AG08395 (cell line): ENCODE measurements at regions not wholly inside any gene's neighbourhood (a gene's known extent, or its start where the extent isn't known, plus 50 kb on each side); places are given as distances from the start of the nearest gene placed in this dataset.

Experiments
- DNase-seq: peaks from one replicate; pipeline ENCODE4 v3.0.0; 2012; ENCODE audit warnings: mixed read lengths, low spot score

DNA sequence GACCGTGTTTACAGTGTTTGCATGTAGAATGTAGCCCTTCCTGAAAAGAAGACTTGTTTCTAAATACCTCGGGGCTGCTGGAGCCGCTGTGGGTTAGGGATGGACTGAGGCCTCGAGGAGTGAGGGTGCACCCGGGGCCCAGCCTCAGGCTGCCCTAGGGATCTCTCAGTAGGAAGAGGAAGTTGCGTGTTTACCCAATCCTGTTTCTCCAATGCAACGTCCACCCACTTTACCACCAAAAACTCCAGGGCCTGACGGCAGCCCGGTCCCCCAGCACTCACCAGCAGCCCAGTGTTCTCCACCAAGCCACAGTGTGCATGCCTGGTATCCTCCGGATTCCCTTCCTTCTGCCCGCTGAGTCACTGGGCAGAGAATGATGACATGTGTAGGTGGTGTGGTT, 255.8 kb downstream of the GLI2 start:
- no peak for DNase-seq

DNA sequence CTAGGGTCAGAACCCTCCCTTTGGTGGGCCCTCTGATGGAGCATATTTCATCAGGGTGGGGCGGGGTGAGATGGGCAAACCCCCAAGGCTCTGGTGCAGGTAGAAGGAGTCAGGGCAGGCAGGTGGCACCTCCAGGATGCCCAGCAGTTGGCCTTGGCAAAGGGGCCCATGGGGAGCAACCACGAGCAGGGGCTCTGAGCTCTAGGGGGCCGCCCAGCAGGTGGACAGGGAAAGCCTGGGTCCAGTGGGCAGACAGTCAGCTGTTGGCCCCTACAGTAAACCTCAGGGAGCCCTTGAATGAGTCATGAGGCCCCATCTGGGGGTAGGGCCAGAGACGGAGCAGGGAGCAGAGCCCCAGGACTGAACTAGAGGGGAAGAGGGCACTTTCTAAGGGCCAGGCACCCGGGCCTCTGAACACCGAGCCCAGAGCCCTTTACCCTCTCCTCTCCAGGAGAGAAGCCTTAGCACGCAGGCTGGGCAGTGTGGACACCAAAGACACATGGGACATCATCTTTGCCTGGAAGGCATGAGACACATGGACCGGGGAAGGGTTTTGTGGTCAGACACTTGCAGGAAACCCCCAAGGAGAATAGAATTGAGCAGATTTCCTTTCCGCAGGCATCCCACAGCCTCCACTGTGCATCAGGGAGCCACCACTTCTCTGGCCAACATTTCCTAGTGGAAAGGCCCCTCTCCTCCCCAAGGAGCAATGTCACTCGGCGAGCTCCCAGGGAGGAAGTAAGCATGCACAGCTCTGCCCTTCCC, 257.3 kb downstream of the GLI2 start:
- no peak for DNase-seq

DNA sequence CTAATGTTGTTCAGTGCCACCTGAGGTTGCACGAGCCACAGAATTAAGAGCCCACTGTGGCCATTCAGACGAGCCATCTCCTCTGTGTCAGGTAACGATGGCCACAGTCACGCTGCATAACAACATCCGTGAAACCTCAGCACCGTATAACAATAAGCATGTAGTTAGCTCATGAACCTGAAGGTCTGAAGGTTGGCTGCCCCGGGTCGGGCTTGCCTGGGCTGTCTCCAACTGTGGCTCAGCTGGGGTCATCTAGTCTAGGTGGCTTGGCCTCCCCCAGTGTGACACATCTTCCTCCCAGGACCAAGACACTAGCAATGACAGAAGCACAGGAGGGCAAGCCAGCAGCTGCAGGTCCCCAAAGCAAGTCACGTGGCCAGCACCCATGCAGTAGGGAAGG, 258.0 kb downstream of the GLI2 start:
- DNase-seq: no peak

DNA sequence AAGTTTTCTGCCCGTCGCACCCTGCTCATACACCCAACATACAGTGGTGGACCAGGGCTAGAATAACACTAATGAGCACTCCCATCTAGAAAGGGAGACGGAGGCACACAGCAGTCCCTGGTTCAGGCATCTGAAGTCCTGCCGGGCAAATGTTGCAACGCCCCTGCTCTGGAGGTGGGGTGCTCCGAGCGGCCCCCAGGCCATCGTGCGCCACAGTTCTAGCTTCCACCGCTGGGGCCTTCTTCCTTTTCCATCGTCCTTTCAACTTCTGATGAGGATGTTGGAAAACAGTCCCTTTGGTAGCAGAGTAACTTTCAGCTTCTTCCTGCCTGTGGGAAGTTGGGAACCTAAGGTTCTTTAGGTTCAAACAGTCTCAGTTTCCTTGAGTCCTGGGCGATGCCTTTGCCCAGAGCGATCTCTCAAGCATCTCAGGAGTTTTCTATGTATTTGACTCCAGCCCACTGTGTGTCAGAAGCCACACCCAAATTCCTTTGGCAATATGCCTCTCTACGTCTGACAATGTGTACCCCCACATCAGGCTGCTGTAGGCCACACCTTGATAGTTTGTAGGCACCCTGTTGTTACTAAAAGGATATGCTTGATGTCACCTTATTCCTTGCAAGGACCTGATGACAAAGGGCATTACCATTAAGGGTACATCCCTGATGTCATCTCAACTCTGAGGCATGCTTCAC, 258.8 kb downstream of the GLI2 start:
- DNase-seq: no peak

DNA sequence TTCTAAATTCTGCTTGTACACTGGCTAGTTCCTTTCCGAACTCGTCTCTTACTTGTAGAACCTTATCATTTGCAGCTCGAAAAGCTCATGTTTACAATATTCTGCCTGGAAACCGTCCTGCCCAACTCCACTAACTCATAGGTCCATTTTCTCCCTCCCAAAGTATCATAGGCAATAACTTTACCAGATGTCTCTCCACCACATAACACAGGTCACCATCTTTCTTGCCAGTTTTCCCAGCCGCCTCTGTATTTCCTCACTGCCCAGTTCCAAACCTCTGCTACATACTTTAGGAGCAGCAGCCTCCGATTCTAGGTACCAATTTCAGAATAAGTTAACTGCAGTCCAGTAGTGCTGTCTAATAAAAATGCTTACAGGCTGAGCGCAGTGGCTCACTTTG, 259.5 kb downstream of the GLI2 start:
- DNase-seq: no peak

DNA sequence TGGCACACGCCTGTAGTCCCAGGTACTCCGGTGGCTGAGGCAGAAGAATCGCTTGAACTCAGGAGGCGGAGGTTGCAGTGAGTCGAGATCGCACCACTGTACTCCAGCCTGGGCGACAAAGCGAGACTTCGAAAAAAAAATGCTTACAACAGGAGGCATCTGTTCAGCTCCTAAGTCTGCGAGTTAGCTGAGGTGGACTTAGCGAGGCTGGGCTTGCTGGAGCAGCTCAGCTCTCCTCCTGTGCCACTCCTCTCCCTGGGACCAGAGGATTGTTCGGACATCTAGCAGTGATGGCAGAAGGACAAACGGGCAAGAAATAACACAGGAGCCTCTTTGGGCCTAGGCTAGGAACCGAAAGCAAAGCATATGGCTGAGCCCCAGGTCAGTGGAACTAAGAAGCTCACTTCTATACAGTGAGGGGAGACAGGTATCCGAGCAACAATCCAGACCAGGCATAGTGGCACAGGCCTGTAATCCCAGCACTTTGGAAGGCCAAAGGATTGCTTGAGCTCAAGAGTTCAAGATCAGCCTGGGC, 260.1 kb downstream of the GLI2 start:
- no peak for DNase-seq

DNA sequence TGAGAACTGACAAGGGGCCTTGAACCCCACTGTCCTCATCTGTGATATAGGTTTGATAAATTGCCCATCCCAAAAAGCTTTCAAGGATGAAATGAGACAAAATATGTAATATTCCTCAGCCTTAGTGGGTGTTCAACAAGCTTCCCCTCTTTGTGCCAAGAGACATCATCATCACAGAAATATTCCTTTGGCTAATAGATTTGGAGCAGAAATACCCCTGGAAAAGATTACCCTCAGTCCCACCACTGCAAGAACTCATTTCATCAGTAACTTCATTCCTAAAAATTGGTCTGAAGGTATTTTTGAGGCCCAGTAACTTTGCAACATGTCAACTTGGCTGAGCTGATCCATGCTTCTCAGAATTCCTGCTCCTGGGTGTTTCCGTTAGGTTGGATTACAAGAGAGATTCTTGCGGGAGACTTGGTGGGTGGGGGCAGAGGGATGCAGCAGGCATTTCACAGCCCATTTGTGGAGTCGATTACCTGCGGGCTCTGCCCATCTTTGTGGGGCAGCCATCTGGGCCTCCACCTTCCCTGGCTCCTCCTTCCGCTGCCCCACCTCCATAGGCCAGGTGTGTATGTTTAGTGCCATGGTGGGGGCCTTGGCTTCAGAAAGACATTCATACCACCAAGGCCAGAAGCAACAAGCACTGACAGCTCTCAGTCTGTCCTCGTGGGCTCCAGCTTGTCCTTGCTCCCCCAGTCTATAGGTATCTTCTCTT, 263.9 kb downstream of the GLI2 start:
- DNase-seq: no peak

DNA sequence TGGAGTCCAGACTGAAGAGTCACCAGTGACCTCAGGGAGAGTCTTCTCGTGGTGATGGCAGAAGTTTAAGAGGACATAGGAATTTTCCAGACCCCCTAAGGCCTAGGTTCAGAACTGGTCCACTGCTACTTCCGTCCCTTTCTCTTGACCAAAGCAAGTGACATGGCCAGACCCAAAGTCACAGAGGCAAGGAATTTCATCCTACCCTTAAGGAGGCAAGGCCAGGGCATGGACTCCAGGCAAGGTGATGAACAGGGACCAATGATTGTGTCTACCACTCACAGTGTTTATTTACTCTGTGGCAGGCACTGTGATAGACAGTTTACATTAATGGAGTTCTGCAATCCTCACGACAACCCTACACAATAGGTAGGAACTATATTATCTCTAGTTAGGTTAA, 265.1 kb downstream of the GLI2 start:
- DNase-seq: no peak

DNA sequence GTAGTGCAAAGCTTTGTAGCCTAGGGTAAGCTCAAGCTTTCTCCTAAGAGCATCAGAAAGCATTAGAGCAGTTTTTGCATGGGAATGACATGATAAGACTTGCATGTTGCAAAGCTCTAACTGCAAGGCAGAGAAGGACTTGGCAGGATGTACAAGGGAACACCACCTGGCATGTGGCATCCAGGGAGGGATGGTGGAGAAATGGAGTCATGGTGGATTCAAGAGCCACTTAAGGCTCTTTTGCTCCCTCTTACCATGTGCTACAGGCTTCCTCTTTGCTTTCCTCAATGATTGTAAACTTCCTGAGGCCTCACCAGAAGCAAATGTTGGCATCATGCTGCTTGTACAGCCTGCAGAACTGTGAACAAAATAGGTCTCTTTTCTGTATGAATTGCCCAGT, 266.0 kb downstream of the GLI2 start:
- no peak for DNase-seq

DNA sequence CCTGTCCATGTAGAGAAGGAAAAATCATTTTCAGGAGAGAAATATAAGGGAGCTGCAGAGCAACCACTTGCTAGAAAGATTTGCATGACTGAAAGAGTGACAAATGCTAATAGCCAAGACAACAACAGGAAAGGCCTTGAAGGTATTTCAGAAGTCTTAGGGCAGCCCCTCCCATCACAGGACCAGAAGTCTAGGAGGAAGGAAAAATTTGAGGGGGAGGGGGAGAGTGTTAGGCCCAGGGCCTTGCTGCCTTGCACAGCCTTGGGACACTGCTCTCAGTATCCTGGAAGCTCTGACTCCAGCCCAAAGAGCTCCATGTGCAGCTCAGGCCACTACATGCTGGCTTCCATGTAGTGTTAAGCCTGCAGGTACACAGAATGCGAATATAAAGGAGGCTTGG, 266.9 kb downstream of the GLI2 start:
- no peak for DNase-seq

DNA sequence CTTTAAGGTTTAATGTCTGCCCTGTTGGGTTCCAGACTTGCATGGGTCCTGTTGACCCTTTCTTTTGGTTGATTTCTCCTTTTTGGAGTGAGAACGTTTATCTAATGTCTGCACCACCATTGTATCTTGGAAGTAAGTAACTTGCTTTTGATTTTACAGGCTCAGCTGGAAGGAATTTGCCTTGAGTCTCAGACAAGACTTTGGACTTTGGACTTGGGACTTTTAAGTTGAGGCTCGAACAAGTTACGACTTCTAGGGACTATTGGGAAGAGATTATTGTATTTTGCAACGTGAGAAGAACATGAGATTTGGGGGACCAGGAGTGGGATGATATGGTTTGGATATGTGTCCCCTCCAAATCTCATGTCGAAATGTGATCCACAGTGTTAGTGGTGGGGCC, 267.7 kb downstream of the GLI2 start:
- no peak for DNase-seq

DNA sequence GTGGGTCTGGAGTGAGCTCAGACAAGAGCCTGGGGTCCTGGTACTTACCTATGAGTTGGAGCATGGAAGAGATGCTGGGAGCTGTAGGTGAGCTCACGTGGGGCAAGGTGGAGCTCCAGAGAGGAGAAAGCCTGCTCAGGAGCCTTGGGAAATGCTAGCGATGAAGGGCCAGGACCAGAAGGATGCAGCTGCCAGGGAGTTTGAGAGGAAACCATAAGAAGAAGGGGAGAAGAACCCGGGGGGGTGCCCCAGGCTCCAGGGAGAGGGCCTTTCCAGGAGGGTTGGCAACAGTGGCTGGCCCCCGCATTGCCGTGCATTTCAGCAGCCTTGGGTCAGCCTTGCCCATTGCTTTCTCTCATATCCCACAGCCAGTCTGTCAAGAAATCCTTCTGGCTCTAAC, 268.7 kb downstream of the GLI2 start:
- no peak for DNase-seq

DNA sequence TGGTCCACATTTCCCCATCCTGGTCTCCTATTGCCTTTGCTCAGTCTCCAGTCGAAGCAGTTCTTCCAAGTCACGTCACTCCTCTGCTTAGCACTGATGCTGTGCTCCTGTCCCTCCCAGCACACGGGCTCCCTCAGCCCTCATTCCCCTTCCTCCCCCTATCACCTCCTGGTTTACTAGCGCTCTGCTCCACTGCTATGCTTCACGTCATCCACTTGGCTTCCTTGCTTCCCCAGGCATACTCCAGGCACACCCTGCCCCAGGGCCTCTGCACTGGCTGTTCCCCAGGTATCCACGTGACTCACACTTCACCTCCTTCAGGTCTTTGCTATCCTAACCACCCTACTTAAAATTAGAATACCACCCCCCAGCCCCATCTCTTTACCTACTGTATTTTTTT, 269.3 kb downstream of the GLI2 start:
- DNase-seq: no peak

DNA sequence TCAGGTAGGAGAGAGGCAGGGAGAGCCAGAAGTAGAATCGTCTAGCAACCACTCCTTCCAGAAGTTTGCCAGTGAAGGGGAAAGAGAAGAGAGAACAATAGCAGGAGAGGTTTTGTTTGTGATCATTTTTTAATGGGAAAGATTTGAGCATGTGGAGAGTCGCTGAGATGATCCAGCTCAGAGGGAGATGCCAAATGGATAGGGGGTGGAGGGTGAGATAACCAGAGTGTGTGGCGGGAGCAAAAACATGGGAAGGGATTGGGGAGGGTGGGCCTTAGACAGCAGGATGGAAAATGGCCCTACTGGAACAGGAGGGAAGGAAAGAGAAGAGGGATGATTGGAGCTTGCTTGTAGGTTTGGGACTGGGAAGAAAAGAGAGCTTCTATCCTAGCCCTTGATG, 269.8 kb downstream of the GLI2 start:
- no peak for DNase-seq

DNA sequence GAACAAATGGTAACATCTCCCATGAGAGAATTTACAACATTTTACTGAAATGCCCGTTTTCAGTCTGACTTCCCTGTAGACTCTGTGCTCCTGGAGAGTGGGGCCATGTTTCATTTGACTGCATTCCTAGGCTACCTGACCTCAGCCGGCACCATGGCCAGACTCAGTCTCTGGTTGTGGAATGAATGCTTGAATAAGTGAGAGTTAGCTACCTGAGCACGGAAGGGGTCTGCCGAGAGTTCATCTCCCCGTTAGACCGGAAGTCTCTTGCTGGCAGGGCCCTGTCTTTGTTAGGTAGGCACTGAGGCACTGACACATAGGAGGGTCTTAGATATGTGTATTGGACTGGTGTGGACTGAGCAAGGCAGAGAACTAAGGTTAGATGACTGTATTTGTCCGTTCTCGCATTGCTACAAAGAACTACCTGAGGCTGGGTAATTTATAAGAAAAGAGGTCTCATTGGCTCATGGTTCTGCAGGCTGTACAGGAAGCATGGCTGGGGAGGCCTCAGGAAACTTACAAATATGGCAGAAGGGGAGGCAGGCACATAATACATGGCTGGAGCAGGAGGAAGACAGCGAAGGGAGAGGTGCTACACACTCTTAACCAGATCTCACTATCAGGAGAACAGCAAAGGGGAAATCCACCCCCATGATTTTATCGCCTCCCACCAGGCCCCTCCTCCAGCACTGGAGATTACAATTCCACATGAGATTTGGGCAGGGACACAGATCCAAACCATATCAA, 271.2 kb downstream of the GLI2 start:
- DNase-seq: no peak

DNA sequence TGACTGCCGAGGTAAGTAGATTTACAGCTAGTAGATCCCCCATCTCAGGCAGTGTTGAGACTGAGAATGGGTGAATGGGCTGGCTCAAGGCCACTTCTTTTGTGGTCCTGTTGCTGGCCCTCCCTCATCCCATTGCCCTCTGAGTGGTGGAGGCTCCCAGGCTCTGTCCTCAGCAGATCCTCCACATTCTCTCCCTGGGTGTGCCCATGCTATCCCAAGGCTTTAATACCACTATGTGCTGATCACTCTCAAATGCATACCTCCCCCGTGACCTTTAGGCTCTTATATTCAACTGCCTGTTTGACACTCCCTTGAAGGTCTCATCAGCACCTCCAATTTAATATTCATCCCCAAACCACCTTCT, 271.8 kb downstream of the GLI2 start:
- DNase-seq: no peak

DNA sequence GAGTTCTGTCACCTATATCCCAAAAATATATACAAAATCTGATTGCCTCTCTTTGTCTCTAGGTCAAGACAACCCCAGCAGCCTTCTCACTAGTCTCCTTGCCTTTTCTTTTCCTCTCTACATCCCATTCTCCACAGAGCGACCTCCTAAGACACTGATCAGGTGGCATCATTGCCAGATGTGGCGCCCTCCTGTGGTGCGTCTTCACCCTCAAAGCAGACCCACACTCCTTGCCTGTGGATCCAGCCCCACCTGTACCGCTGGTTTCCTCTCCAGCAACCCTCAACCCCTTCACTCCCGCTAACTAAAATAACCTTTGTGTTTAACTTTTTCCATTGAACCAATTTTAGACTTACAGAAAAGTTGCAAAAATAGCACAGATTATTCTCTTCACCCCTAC, 273.3 kb downstream of the GLI2 start:
- no peak for DNase-seq

DNA sequence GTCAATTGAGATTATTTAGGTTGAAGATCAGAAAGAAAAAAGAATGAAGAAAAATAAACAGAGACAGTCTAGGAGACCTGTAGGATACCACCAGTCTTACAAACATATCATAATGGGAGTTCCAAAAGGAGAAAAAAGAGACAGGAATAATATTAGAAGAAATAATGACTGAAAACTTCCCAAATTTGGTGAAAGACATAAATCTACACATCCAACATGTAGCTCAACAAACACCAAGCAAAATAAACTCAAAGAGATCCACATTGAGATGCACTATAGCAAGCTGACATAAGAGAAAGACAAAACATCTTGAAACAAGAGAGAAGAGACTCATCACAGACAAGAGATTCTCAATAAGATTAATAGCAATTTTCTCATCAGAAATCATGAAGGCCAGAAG, 274.0 kb downstream of the TFCP2L1 start:
- no peak for DNase-seq

DNA sequence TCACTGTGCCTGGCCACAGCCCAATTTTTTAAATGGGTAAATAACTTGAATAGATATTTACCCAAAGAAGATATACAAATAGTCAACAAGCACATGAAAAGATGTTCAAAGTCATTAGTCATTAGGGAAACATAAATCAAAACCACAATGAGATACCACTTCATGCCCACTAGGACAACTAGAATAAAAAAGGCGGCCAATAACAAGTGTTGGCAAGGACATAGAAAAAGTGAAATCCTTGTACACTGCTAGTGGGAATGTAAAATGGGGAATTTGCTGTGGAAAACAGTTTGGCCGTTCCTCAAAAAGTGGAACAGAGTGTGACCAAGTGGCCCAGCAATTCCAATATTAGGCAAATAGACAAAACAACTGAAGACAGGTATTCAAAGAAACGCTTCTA, 270.1 kb downstream of the TFCP2L1 start:
- no peak for DNase-seq

DNA sequence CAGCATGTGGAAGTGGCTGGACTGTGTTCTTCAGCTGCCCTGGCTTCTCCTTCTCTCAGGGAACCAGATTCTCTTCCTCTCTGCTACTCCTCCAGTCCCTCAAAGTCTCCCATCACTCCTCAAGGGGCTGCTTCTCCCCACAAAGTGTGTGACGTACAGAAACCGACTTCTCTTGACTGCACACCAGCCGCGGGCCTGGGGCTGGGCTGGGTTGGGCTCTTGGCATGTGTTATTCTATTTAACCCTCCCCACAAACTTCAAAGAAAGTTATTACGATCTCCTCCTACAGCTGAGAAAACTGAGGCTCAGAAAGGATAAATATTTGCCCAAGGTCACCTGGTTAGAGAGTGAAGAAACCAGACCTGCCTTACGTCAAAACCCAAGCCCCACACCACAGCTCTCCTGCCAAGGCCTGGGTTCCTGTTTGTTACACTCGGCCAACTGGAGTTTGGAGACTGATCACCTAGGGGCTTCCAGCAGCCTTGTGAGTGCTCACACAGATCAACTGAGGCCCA, 269.0 kb downstream of the TFCP2L1 start:
- no peak for DNase-seq

DNA sequence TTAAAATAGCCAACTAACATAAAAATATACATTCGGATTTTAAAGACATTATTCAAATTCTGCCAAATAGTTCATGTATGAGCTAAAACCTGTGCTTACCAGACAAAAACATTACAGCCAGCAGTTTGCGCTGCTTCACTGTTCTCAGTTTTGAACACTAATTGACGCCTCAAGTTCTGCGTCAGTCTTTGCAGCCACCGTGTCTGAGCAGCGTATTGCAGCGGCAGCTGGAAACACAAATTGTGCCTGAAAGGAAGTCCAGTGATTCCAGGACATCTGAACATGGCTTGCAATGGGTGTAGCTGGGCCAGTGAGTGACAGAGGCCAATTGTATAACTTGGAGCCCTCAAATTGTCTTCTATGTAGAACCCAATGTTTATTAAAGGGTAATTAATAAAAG, 267.6 kb downstream of the TFCP2L1 start:
- DNase-seq: no peak
